Ishikawa (cell line): ENCODE measurements at regions not wholly inside any gene's neighbourhood (a gene's known extent, or its start where the extent isn't known, plus 50 kb on each side); places are given as distances from the start of the nearest gene placed in this dataset.

Source experiments
- CEBPB ChIP-seq: IDR thresholded peaks from 2 replicates; pipeline ENCODE4 v1.6.1; 2012
- CREB1 ChIP-seq: IDR thresholded peaks from 2 replicates; pipeline ENCODE4 v1.6.1; 2012; ENCODE audit warnings: low read depth
- EGR1 ChIP-seq: IDR thresholded peaks from 2 replicates; pipeline ENCODE4 v1.6.1; 2012
- EP300 ChIP-seq: IDR thresholded peaks from 2 replicates; pipeline ENCODE4 v1.6.1; 2012; ENCODE audit warnings: borderline replicate concordance
- FOXM1 ChIP-seq: IDR thresholded peaks from 2 replicates; pipeline ENCODE4 v1.6.1; 2012; ENCODE audit warnings: low read depth, borderline replicate concordance
- MAX ChIP-seq: IDR thresholded peaks from 2 replicates; pipeline ENCODE4 v1.6.1; 2012
- NFIC ChIP-seq: IDR thresholded peaks from 2 replicates; pipeline ENCODE4 v1.6.1; 2012
- RAD21 ChIP-seq: IDR thresholded peaks from 2 replicates; pipeline ENCODE4 v1.6.1; 2012; ENCODE audit warnings: low read depth
- REST ChIP-seq: IDR thresholded peaks from 2 replicates; pipeline ENCODE4 v1.6.1; 2012; ENCODE audit warnings: low read depth, mild to moderate bottlenecking
- TAF1 ChIP-seq: IDR thresholded peaks from 2 replicates; pipeline ENCODE4 v1.6.1; 2012; ENCODE audit warnings: low read depth, mild to moderate bottlenecking
- TCF12 ChIP-seq: IDR thresholded peaks from 2 replicates; pipeline ENCODE4 v1.6.1; 2012; ENCODE audit warnings: low read depth
- TEAD4 ChIP-seq: IDR thresholded peaks from 2 replicates; pipeline ENCODE4 v1.6.1; 2012
- USF1 ChIP-seq: IDR thresholded peaks from 2 replicates; pipeline ENCODE4 v1.6.1; 2012
- YY1 ChIP-seq: IDR thresholded peaks from 2 replicates; pipeline ENCODE4 v1.6.1; 2012; ENCODE audit warnings: low read depth
- ZBTB7A ChIP-seq: IDR thresholded peaks from 2 replicates; pipeline ENCODE4 v1.6.1; 2012; ENCODE audit warnings: low read depth

- TF ChIP-seq NFIC (no peak), USF1 (no peak)
Measured at GRCh38 chr2:129908721-129909373, 70.6 kb upstream of the RAB6C start.

- TF ChIP-seq FOXM1 (no peak), TCF12 (no peak), CEBPB (no peak), EP300 (no peak), TAF1 (no peak), MAX (no peak), REST (no peak), YY1 (no peak), RAD21 (no peak), TEAD4 (no peak), NFIC (no peak), EGR1 (no peak), CREB1 (no peak), ZBTB7A (no peak), USF1 (no peak)
Measured at GRCh38 chr2:129909651-129910418, 69.6 kb upstream of the RAB6C start.

- TF ChIP-seq EGR1 (no peak), TAF1 (no peak), ZBTB7A (no peak), REST (no peak), MAX (no peak), USF1 (no peak)
Measured at GRCh38 chr2:129910446-129911362, 68.8 kb upstream of the RAB6C start.

- no peak for TF ChIP-seq ZBTB7A
- no peak for TF ChIP-seq FOXM1
- TF ChIP-seq RAD21 = no peak
- no peak for TF ChIP-seq NFIC
Measured at GRCh38 chr2:129911363-129912065, 68.0 kb upstream of the RAB6C start.

- TF ChIP-seq TEAD4 (no peak), YY1 (no peak), TAF1 (no peak), USF1 (no peak), RAD21 (no peak), TCF12 (no peak), MAX (no peak)
Measured at GRCh38 chr2:129912066-129912820, 67.2 kb upstream of the RAB6C start.
